GM12891 (cell line): ENCODE measurements at regions not wholly inside any gene's neighbourhood (a gene's known extent, or its start where the extent isn't known, plus 50 kb on each side); places are given as distances from the start of the nearest gene placed in this dataset.

ENCODE experiments used
- PAX5 ChIP-seq: IDR thresholded peaks from 2 replicates; pipeline ENCODE4 v1.6.1; 2011; ENCODE audit warnings: low read length, moderate library complexity, mild to moderate bottlenecking; ENCODE audit not compliant: insufficient read depth, severe bottlenecking
- POLR2A ChIP-seq: IDR thresholded peaks from 2 replicates; pipeline ENCODE4 v1.6.1; 2011; ENCODE audit warnings: low read depth, low read length, control low read depth
- TAF1 ChIP-seq: IDR thresholded peaks from 2 replicates; pipeline ENCODE4 v1.6.1; 2011; ENCODE audit warnings: low read depth, low read length, control low read depth

DNA sequence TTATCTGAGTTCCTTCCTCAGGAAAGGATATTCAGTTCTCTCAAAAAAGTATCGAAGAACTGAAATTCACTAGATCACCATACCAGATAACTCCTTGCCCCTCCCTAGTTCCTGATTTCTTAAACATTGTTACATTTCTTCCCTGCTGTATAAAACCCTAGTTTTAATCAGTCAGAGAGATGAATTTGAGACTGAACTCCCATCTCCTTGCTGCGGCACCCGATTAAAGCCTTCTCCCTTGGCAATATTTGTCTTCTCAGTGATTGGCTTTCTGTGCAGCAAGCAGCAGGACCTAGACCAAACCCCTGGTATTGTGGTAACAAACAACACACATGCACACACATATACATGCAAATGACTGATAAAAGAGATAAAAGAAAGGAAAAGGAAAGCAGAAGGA is 1364.6 kb upstream of the GJE1 start:
- TF ChIP-seq POLR2A (no peak), PAX5 (no peak), TAF1 (no peak)
